A549 (cell line): ENCODE measurements at regions not wholly inside any gene's neighbourhood (a gene's known extent, or its start where the extent isn't known, plus 50 kb on each side); places are given as distances from the start of the nearest gene placed in this dataset.

Experiments
- ATAC-seq, 2 experiments: fragments of 200-7000 bp in 1 of 2; fragments of >200 bp in 1 of 2; cut with Nextera tagmentation in 1 of 2; cut with Tn5 transposase in 1 of 2; 3 replicates each; pipeline versions ENCODE4 v1.8.0 to v1.9.1; 2018 to 2020; ENCODE audit warnings: mild to moderate bottlenecking in 1 of 2, moderate library complexity in 1 of 2
- CTCF ChIA-PET: fragments of 300-600 bp; sonication (Branson Sonifier 250); formaldehyde crosslinking; extraction: SDS; loops from one replicate; lab custom pipeline; 2021; ENCODE audit warnings: antibody characterized with exemption, inconsistent platforms; lab: Yijun Ruan, JAX
- POLR2A ChIA-PET: fragments of 350-600 bp; formaldehyde crosslinking; extraction: SDS; loops from one replicate; lab custom pipeline; 2021; ENCODE audit warnings: antibody characterized with exemption, inconsistent platforms; lab: Yijun Ruan, JAX
- DNase-seq, 2 experiments: peaks; one replicate each; pipeline versions ENCODE4 v3.0.0 to v3.0.0-alpha.2; 2011 to 2016; ENCODE audit warnings: low read depth in 1 of 2, low spot score in 1 of 2
- FAIRE-seq: peaks from 2 replicates; lab custom pipeline; 2011; peaks lifted over from hg19 to GRCh38; lab: Jason Lieb, UNC
- H3K27ac ChIP-seq, 2 experiments: fragments of >200 bp; sonication (Bioruptor Twin); formaldehyde crosslinking; 3 replicates each; pipeline ENCODE4 v1.5.1; 2016 to 2017
- H3K4me1 ChIP-seq: fragments of >200 bp; sonication (Bioruptor Twin); formaldehyde crosslinking; 3 replicates; pipeline ENCODE4 v1.6.1; 2016
- H3K4me2 ChIP-seq: fragments of >200 bp; sonication (Bioruptor Twin); formaldehyde crosslinking; 3 replicates; pipeline ENCODE4 v1.6.1; 2016
- H3K4me3 ChIP-seq: fragments of >200 bp; sonication (Bioruptor Twin); formaldehyde crosslinking; 3 replicates; pipeline ENCODE4 v1.5.1; 2016
- H3K9me3 ChIP-seq: fragments of >200 bp; sonication (Bioruptor Twin); formaldehyde crosslinking; 3 replicates; pipeline ENCODE4 v1.6.1; 2016
- BHLHE40 ChIP-seq: IDR thresholded peaks from 2 replicates; pipeline ENCODE4 v1.6.1; 2012; ENCODE audit warnings: low read depth, low read length, inconsistent platforms
- CBX8 ChIP-seq: fragments of 200-600 bp; sonication (generic); IDR thresholded peaks from 2 replicates; pipeline ENCODE4 v1.6.1; 2016
- CEBPB ChIP-seq, 2 experiments: fragments of >200 bp in 1 of 2; sonication (Bioruptor Twin) in 1 of 2; formaldehyde crosslinking in 1 of 2; IDR thresholded peaks; 2 replicates each; pipeline ENCODE4 v1.6.1; 2012 to 2016
- CHD2 ChIP-seq: fragments of 150-350 bp; IDR thresholded peaks from 2 replicates; pipeline ENCODE4 v1.6.1; 2014; ENCODE audit warnings: low read length; ENCODE audit not compliant: partially characterized antibody
- CHD4 ChIP-seq: fragments of 200-600 bp; sonication (generic); IDR thresholded peaks from 2 replicates; pipeline ENCODE4 v1.6.1; 2016; ENCODE audit warnings: antibody characterized with exemption, mild to moderate bottlenecking, borderline replicate concordance
- CTCF ChIP-seq: fragments of >200 bp; sonication (Bioruptor Twin); formaldehyde crosslinking; IDR thresholded peaks from 3 replicates; pipeline ENCODE4 v1.5.1; 2016
- EP300 ChIP-seq, 2 experiments: fragments of >200 bp; sonication (Bioruptor Twin); formaldehyde crosslinking; IDR thresholded peaks; 2 replicates in 1 of 2; 3 replicates in 1 of 2; pipeline ENCODE4 v1.6.1; 2016 to 2017
- KDM5A ChIP-seq: fragments of 200-600 bp; sonication (generic); IDR thresholded peaks from 2 replicates; pipeline ENCODE4 v1.6.1; 2016; ENCODE audit warnings: antibody characterized with exemption, mild to moderate bottlenecking
- MYC ChIP-seq: IDR thresholded peaks from 2 replicates; pipeline ENCODE4 v1.6.1; 2012; ENCODE audit warnings: mild to moderate bottlenecking, inconsistent platforms, low read length, improper control_type of control experiment, borderline replicate concordance
- PHF8 ChIP-seq: fragments of 200-600 bp; sonication (generic); IDR thresholded peaks from 2 replicates; pipeline ENCODE4 v1.6.1; 2016; ENCODE audit warnings: low read depth, mild to moderate bottlenecking, antibody characterized with exemption, moderate library complexity, borderline replicate concordance
- POLR2A ChIP-seq: IDR thresholded peaks from 2 replicates; pipeline ENCODE4 v1.6.1; 2012; ENCODE audit warnings: mild to moderate bottlenecking, low read length
- RAD21 ChIP-seq, 2 experiments: fragments of >200 bp in 1 of 2; sonication (Bioruptor Twin) in 1 of 2; formaldehyde crosslinking in 1 of 2; IDR thresholded peaks in 1 of 2; conservative IDR thresholded peaks in 1 of 2; 2 replicates in 1 of 2; 3 replicates in 1 of 2; pipeline ENCODE4 v1.6.1; 2012 to 2018; ENCODE audit warnings: inconsistent platforms in 1 of 2
- RFX5 ChIP-seq: fragments of 450-650 bp; IDR thresholded peaks from 2 replicates; pipeline ENCODE4 v1.7.1; 2014; ENCODE audit warnings: antibody characterized with exemption, mild to moderate bottlenecking, moderate library complexity
- SMC3 ChIP-seq: fragments of >200 bp; sonication (Bioruptor Twin); formaldehyde crosslinking; IDR thresholded peaks from 3 replicates; pipeline ENCODE4 v1.6.1; 2018; ENCODE audit warnings: inconsistent platforms
- SREBF2 ChIP-seq: fragments of 450-650 bp; IDR thresholded peaks from 2 replicates; pipeline ENCODE4 v1.6.1; 2014; ENCODE audit warnings: mild to moderate bottlenecking, moderate library complexity
- ZNF302 ChIP-seq: fragments of 250-450 bp; sonication (Bioruptor Pico); IDR thresholded peaks from 2 replicates; pipeline ENCODE4 v1.9.0; 2021; ENCODE audit warnings: inconsistent platforms, mild to moderate bottlenecking, moderate library complexity
- WGBS: methylation state at CpG from one replicate; pipeline ENCODE4 v1.1.6; 2017; ENCODE audit errors: missing lambda C conversion rate; 5-methylcytosine and 5-hydroxymethylcytosine counted together
- TF ChIP-seq, protein P1 (sequence below): IDR thresholded peaks from 2 replicates; pipeline ENCODE4 v1.6.1; 2012
- TF ChIP-seq, protein P2 (sequence below): IDR thresholded peaks from 2 replicates; pipeline ENCODE4 v1.6.1; 2012; ENCODE audit warnings: low read depth, borderline replicate concordance

- CTCF ChIA-PET: no interaction called here
- Histone ChIP-seq H3K4me3 (no peak overlapping the region), H3K9me3 (no peaks in the 10 kb centered on the region), H3K4me1 (no peaks in the 10 kb centered on the region), H3K27ac (no peak overlapping the region), H3K4me2 (no peak overlapping the region)
- DNase-seq (no peak), FAIRE-seq (no peak), ATAC-seq (no peak)
- no peak for TF ChIP-seq BHLHE40
- no peak for TF ChIP-seq MYC
- TF ChIP-seq ZNF302 (CRISPR knock-in tag): no peak
- TF ChIP-seq, protein P1, sequence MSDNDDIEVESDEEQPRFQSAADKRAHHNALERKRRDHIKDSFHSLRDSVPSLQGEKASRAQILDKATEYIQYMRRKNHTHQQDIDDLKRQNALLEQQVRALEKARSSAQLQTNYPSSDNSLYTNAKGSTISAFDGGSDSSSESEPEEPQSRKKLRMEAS: no peak
- no peak for TF ChIP-seq RAD21 (conservative IDR thresholded peaks at IDR 0.05 in 1 of 2, IDR thresholded peaks at IDR 0.05 in 1 of 2)
- TF ChIP-seq, protein P2, sequence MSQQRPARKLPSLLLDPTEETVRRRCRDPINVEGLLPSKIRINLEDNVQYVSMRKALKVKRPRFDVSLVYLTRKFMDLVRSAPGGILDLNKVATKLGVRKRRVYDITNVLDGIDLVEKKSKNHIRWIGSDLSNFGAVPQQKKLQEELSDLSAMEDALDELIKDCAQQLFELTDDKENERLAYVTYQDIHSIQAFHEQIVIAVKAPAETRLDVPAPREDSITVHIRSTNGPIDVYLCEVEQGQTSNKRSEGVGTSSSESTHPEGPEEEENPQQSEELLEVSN: no peak
- no peak for TF ChIP-seq CHD4
- no peak for TF ChIP-seq CHD2
- TF ChIP-seq CTCF: no peak
- TF ChIP-seq CEBPB (IDR thresholded peaks at IDR 0.05): no peak
- no peak for TF ChIP-seq PHF8
- TF ChIP-seq POLR2A: no peak
- TF ChIP-seq RFX5: no peak
- WGBS: 22% methylated on average over 3 of the region's 3 CpGs
- POLR2A ChIA-PET: no interaction called here
These were observed 397.1 kb downstream of the SNAPC1 start for GRCh38 chr14:62159314-62159713.

DNA sequence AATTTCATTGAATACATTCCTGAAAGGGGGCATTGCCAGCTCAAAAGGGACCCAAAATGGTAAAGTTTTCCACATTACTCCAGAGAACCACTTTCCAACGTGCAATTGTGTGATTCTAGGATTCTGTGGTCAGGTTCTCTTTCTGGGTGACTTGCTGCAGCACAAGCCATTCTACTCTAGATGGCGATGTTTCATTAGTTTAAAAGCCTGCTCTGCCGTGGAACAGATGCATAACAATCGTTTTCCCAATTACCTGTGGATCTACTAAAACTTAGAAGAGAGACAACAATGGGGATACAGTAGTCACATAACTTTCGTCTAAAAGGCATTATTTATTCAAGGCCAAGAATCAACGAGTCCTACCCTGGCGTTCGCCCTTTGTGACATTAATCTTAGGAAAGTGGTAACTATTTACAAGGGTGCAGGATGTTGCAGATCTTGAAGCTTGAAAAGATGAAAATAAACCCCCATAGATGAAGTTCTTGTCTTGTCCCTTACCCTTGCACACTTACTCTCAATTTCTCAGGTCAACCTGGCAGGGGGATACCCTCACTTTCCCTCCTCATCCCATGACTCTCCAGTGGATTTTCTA is 400.9 kb downstream of the SNAPC1 start:
- ChIA-PET POLR2A (no interaction called here), CTCF (interaction anchor here (0.6 to 7.6 kb wide), 20 partner anchors 9 to 1481 kb away, joined by 3 to 58 read pairs (median 4); no protein-coding TSS in a partner anchor)
- peak; percentile 77 to 90; a peak in 5 of 6 replicates for ATAC-seq
- H3K4me2 ChIP-seq: no peak overlapping the region
- no peak overlapping the region for H3K4me3 ChIP-seq
- DNase-seq: peak; percentile 23 to 35
- FAIRE-seq: peak; percentile 80
- H3K9me3 ChIP-seq: no peaks in the 10 kb centered on the region
- H3K27ac ChIP-seq: no peak overlapping the region
- WGBS: 7% methylated on average over 8 of the region's 8 CpGs
- TF ChIP-seq EP300 (IDR thresholded peaks at IDR 0.05) (no peak), SREBF2 (no peak), CTCF (peak; percentile 81), SMC3 (peak; percentile 71), KDM5A (no peak), RAD21 (conservative IDR thresholded peaks at IDR 0.05 in 1 of 2, IDR thresholded peaks at IDR 0.05 in 1 of 2) (peak; percentile 85 to 86)
- no peaks in the 10 kb centered on the region for H3K4me1 ChIP-seq

DNA sequence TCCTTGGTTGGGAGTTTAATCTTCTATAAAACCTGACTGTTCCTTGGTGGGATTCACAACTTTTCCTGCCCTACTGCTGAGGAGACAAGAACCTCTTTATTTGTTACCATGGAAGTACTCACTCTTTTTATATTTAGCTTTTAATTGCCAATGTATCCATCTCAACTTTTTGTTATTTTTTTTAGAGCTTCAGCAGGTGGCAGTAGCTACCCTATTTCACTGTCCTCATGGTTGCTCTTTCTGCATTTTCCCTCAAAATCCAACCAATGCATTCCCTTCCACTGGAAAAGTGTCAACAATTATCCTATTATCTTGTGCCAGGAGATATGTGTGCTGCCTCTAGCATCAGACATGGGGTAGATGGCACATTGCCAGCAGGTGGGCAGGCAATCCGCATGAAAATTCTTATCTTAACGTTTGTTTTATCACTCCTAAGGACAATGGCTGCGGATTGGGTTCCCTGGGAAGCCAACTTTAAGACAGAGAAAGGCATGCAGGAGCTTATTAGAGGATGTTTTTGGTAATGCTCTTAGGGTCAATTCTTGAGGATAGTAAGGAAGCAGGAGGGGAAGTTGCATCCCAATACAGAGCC is 406.4 kb downstream of the SNAPC1 start:
- Histone ChIP-seq H3K27ac (no peak overlapping the region), H3K4me1 (no peaks in the 10 kb centered on the region), H3K9me3 (no peaks in the 10 kb centered on the region), H3K4me2 (no peak overlapping the region), H3K4me3 (no peak overlapping the region)
- DNase-seq (no peak), FAIRE-seq (no peak), ATAC-seq (no peak)
- peak; percentile 34 to 47; a peak in 3 of 5 replicates for TF ChIP-seq RAD21 (conservative IDR thresholded peaks at IDR 0.05 in 1 of 2, IDR thresholded peaks at IDR 0.05 in 1 of 2)
- peak; percentile 23; the same call in 1 of the 3 replicates for TF ChIP-seq CTCF
- 0 out of 3 replicates have a peak, but pooled peaks have one; percentile 10 for TF ChIP-seq SMC3
- TF ChIP-seq CBX8: no peak
- 22% methylated on average over 3 of the region's 3 CpGs for WGBS
- ChIA-PET POLR2A (no interaction called here), CTCF (interaction anchor here (0.5 to 7.6 kb wide), 4 partner anchors 299 to 1112 kb away, joined by 3 to 58 read pairs (median 3); no protein-coding TSS in a partner anchor)
